SKM-1 treated with dmso at 0.1 percent for 144 hours (cell line): ENCODE measurements at regions not wholly inside any gene's neighbourhood (a gene's known extent, or its start where the extent isn't known, plus 50 kb on each side); places are given as distances from the start of the nearest gene placed in this dataset.
A peak's percentile ranks its signal among the peaks of the same experiment; 100 is the strongest.
"Not testable (repeated sequence)": the region's sequence is repeated elsewhere in the genome, so short reads cannot be mapped to it uniquely, and the experiment has no call there.

Experiments
- DNase-seq: peaks from one replicate; lab custom pipeline; 2025; ENCODE audit not compliant: unreplicated experiment; lab: John Stamatoyannopoulos, UW

DNA sequence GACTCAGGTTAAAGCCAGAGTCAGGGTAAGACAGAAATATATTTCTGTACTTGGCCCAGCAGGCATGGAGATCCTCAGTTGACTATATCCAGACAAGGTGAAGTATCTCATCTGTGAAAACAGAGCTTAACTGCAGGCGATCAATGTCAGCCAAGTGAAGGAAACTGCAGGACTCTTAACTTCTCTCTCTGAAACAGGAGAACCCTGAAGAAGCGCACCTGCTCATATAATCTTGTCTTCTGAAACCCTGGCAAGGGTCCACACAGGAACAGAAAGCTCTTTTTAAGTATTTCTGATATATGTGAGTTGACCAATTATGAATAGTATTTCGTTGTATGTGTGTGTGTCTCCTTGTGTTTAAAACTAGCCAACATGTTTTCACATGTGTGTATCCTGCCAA, 504.8 kb upstream of the SLITRK5 start:
- DNase-seq = no peak

DNA sequence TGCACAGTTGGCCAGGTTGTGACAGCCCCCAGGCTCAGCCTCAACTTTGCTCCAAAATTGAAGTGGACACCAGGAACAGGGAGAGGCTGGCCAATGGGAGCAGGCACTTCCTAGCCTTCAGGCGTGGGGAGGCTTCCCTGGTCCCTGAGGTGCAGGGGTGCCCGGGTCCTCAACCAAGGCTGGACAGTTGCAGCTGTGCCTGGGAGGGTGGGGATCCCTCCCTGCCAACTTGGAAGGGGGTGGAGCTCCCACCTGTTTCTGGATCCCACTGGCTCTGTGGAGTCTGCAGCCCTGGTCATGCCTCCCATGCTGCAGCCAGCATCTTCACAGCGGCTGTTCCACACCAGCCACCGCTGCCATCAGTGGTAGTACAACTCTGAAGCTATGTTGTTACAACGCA, 502.8 kb upstream of the SLITRK5 start:
- DNase-seq = no peak

DNA sequence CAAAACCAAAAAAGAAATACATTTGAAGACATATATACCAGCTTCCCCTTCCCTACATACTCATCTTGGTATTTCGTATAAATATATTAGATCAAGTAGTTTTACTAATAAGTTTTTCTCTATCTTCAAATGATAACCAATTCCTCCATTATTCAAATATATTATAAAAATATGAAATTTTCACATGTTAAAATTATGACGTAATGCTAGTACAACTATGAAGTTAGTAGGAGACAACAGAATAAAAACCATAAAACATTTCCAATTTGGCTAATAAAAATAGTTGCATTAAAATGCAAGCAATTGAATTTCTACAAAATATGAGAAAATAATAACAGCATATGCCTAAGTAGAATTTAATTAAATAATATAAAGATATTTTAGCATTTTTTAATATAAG, 501.8 kb upstream of the SLITRK5 start:
- no peak for DNase-seq

GRCh38 chr13:87172166-87172835, 498.9 kb upstream of the SLITRK5 start:
- no peak for DNase-seq

GRCh38 chr13:87185138-87185537, 486.0 kb upstream of the SLITRK5 start:
- DNase-seq = not testable (repeated sequence)

DNA sequence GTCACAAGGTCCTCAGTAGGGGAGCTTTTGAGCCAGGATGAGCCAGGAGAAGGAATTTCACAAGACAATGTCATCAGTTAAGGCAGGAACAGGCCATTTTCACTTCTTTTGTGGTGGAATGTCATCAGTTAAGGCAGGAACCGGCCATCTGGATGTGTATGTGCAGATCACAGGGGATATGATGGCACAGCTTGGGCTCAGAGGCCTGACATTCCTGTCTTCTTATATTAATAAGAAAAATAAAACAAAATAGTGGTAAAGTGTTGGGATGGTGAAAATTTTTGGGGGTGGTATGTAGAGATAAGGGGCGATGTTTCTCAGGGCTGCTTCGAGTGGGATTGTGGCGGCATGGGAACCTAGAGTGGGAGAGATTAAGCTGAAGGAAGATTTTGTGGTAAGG, 484.5 kb upstream of the SLITRK5 start:
- not testable (repeated sequence) for DNase-seq

- DNase-seq = not testable (repeated sequence)
Measured at GRCh38 chr13:87191485-87191884, 479.7 kb upstream of the SLITRK5 start.

DNA sequence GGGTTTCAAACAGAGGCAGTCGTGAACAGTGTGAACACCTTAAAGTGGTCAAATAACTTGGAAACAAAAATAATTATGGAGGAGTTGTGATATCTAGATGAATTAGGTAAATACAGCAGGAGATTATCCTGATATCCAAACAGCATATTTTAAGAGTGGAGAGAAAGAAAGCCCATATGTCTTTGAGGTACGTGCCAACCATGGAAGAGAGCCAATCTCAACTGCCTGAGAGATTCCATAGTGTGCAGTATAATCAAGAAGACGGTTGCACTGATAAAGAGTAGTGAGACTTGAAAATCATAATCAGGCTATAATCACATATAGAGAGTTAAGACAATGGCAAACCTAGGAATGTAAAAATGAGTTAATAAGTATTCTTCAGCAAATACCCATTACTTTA, 472.8 kb upstream of the SLITRK5 start:
- DNase-seq = no peak

GRCh38 chr13:87206708-87207107, 464.5 kb upstream of the SLITRK5 start:
- DNase-seq = no peak

DNA sequence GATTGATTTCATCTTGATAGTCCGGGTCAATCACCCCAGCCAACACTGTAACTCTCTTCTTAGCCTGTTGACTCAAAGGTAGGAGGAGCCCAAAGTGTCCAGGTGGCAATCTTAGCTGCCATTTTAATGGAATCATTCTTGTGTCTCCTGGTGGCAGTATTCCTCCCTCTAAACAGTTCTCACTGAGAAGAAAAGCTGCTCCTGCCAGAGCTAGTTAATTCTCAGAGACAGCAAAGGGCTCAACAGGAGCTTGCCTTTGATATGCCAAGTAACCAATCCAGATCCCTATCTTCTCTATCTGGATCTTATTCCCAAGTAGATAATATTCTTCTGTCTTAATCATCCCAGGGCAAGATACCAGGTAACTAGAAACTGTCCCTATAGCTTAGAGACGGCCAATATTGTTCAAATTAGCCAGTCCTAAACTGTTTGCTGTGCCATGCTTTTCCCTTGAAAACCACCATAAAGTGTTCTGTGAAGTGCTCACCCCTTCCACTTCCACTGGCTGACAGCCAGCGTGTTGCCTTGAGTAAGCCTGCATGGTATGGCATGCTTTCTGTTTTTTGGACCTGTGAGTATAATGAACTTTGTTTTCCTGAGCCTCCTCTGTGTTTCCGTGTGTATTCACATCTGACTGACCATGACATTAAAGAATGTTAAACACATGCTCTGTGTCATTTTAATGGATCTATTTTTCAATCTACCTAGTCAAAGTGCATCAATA, 463.7 kb upstream of the SLITRK5 start:
- DNase-seq = no peak

DNA sequence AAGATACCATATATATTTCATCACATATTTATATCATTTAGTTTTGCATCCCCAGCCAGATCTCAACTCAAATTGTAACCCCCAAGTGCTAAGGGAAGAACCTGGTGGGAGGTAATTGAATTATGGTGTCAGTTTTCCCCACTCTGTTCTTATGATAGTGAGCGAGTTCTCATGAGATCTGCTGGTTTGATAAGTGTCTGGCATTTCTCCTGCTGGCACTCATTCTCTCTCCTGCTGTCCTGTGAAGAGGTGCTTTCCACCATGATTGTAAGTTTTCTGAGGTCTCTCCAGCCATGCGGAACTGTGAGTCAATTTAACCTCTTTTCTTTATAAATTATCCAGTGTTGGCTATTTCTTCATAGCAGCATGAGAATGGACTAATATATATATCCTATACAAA, 462.5 kb upstream of the SLITRK5 start:
- DNase-seq = no peak

GRCh38 chr13:87234981-87235380, 436.2 kb upstream of the SLITRK5 start:
- peak; percentile 64 for DNase-seq

DNA sequence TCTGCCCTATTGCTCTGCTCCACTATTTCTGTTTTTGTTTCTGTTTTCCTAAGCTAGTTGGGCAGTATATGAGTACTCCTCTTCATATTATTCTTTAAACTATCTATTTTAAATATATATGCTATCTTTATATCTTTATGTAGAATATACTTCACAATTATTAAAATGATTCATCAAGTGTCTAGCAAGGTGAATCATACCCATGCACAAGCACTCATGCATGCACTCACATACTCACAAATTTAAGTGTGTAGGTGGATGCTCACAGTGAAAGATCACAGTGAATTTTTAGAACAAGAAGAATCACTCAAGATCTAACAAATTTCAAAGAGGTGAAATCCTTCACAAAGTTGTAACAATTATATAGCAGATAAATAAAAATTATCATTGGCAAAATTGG, 435.6 kb upstream of the SLITRK5 start:
- DNase-seq = no peak

DNA sequence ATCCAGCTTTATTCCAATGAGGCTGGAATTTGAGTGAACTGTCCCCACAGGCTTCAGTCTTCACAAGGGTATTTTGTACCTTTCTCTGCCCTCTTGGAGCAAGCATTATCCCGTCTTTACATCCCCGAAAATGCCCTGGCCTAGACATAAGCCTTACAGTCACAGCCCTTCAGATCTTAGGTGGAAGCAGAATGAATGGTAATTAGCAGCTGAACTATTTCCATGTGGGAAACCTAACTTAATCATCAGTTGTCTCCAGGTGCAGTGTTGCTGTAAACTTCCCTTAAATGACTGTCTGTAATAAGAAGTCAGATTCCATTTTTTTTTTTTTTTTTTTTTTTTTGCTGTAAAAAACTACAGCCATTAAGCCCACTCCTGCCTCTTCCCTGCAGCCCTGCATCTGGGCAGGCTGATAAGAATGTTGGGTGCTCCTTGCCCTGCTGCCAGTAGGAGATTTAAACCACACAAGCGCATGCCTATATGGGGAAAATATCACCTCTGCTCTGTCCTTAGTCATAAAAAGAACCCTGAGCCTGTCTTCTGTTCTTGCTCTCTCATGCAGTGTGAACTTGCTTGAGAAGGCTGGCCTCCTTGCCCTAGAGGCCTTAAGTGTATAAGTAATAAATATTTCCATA, 426.8 kb upstream of the SLITRK5 start:
- no peak for DNase-seq

DNA sequence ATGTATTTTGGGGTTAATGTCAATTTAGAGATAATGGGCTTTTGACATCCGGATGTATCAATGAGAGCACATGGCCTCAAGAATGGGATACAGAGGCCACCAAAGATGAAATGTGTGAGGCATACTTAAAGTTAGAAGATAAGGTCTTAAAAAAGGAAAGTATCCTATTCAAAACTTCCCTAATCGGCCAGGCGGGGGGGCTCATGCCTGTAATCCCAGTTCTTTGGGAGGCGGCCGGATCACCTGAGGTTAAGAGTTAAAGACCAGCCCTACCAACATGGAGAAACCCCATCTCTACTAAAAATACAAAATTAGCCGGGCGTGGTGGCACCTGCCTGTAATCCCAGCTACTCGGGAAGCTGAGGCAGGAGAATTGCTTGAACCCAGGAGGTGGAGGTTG, 421.3 kb upstream of the SLITRK5 start:
- DNase-seq = not testable (repeated sequence)

- DNase-seq = no peak
Measured at GRCh38 chr13:87255394-87255793, 415.8 kb upstream of the SLITRK5 start.

DNA sequence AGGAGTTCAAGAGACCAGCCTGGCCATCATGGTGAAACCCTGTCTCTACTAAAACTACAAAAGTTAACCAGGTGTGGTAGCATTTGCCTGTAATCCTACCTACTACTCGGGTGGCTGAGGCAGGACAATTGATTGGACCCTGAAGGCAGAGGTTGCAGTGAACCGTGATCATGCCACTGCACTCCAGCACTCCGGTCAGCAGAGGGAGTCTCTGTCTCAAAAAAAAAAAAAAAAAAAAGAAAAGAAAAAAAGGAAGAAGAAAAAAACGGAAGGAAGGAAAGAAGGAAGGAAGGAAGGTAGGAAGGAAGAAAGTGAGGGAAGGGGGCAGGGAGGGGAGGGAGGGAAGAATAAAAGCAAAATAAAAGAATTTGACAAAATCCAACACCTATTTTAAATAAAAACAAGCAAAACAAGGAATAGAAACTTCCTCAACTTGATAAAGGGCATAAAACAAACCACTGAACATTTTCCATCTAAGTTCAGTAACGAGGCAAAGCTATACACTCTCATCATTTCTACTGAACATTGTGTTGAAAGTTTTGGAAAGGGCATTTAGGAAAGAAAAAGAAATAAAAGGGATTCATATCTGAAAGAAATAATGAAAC, 411.6 kb upstream of the SLITRK5 start:
- DNase-seq = no peak

GRCh38 chr13:87274209-87274819, 396.9 kb upstream of the SLITRK5 start:
- DNase-seq = peak; percentile 19

DNA sequence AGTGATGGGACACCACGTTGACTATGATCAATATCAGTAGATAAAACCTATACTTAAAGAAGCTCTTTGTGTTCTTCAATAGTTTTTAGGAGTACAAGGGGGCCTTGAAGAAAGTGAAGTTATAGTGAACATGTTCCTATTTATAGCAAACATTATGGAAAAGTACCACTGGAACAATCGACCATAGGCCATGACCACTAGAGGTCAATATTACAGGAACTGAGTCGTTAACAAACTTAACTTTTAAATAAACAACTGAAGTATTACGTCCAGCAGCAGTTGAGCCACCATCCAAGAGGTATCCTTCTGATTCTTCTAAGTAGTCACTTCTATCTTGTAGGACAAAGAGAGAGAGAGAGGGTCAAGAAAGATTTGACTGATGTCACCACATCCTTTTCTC, 391.0 kb upstream of the SLITRK5 start:
- no peak for DNase-seq

GRCh38 chr13:87287721-87288120, 383.4 kb upstream of the SLITRK5 start:
- no peak for DNase-seq

DNA sequence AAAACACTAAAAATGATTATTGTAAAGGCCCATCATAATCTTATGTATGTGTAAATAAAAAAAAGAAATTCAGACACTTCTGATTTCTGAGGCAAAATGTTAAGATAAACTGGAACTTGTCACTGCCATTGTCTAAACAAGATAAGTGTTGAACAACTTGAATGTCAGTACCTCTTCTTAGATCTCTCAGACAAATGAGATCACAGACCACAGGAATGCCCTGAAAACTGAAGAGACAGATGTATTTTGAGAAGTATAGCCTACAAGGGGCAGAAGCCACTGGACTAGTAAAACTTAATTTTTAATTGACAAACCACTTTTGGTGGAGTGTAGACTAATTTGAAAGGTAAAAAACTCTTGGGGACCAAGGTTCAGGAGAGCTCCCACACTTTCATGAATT, 375.5 kb upstream of the SLITRK5 start:
- DNase-seq = no peak
